ENCODE measurements at regions not wholly inside any gene's neighbourhood (a gene's known extent, or its start where the extent isn't known, plus 50 kb on each side); places are given as distances from the start of the nearest gene placed in this dataset.

DNA sequence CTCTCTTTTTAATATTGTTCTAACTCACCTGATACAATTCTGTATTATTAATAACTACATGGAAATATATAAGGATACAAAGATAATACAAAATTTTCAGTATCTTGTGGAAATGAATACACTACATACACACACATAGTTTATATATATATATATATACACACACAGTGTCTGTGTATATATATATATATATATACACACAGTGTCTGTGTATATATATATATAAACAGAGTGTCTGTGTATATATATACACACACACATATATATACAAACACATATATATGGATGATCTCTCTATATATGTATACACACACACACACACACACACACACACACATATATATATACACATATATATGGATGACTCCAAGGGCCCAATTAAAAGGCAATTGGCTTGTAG, 749.1 kb downstream of the DACH1 start:
- TF ChIP-seq POLR2A (IDR thresholded peaks at IDR 0.05; ENCODE audit: extremely low read depth, insufficient read length) (no peak), MYC (IDR thresholded peaks at IDR 0.05; ENCODE audit: low read depth, low read length) (no peak)
- TF ChIP-seq, protein P1, sequence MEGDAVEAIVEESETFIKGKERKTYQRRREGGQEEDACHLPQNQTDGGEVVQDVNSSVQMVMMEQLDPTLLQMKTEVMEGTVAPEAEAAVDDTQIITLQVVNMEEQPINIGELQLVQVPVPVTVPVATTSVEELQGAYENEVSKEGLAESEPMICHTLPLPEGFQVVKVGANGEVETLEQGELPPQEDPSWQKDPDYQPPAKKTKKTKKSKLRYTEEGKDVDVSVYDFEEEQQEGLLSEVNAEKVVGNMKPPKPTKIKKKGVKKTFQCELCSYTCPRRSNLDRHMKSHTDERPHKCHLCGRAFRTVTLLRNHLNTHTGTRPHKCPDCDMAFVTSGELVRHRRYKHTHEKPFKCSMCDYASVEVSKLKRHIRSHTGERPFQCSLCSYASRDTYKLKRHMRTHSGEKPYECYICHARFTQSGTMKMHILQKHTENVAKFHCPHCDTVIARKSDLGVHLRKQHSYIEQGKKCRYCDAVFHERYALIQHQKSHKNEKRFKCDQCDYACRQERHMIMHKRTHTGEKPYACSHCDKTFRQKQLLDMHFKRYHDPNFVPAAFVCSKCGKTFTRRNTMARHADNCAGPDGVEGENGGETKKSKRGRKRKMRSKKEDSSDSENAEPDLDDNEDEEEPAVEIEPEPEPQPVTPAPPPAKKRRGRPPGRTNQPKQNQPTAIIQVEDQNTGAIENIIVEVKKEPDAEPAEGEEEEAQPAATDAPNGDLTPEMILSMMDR (IDR thresholded peaks at IDR 0.05; ENCODE audit: low read depth, low read length) = no peak

All from NB4 (cell line).